H9 (cell line): ENCODE measurements at regions not wholly inside any gene's neighbourhood (a gene's known extent, or its start where the extent isn't known, plus 50 kb on each side); places are given as distances from the start of the nearest gene placed in this dataset.

Source experiments
- DNase-seq: peaks from one replicate; pipeline ENCODE4 v3.0.0-alpha.2; 2017
- H2AFZ ChIP-seq: one replicate; pipeline ENCODE4 v1.6.1; 2013; ENCODE audit warnings: mild to moderate bottlenecking, low read length, control low read depth, moderate library complexity
- H2AK5ac ChIP-seq: 2 replicates; pipeline ENCODE4 v1.6.1; 2013; ENCODE audit warnings: low read length, control low read depth, mixed read lengths; ENCODE audit not compliant: insufficient read length
- H2BK120ac ChIP-seq: one replicate; pipeline ENCODE4 v1.6.1; 2013; ENCODE audit warnings: low read depth, mild to moderate bottlenecking, low read length, control low read depth, inconsistent platforms; ENCODE audit not compliant: poor library complexity, severe bottlenecking
- H2BK12ac ChIP-seq: 2 replicates; pipeline ENCODE4 v1.6.1; 2013; ENCODE audit warnings: low read length, control low read depth, mixed read lengths, low read depth; ENCODE audit not compliant: insufficient read length
- H2BK15ac ChIP-seq: 2 replicates; pipeline ENCODE4 v1.6.1; 2013; ENCODE audit warnings: low read depth, low read length, control low read depth
- H2BK20ac ChIP-seq: one replicate; pipeline ENCODE4 v1.6.1; 2013; ENCODE audit warnings: low read depth, mild to moderate bottlenecking, low read length, control low read depth, inconsistent platforms; ENCODE audit not compliant: poor library complexity, severe bottlenecking
- H2BK5ac ChIP-seq: 2 replicates; pipeline ENCODE4 v1.6.1; 2013; ENCODE audit warnings: low read length, control low read depth, mixed read lengths; ENCODE audit not compliant: insufficient read length
- H3K14ac ChIP-seq: 2 replicates; pipeline ENCODE4 v1.6.1; 2013; ENCODE audit warnings: low read length, control low read depth; ENCODE audit not compliant: insufficient read depth
- H3K18ac ChIP-seq: 2 replicates; pipeline ENCODE4 v1.6.1; 2013; ENCODE audit warnings: low read depth, mild to moderate bottlenecking, mixed read lengths, low read length, control low read depth; ENCODE audit not compliant: insufficient read length
- H3K23ac ChIP-seq: 2 replicates; pipeline ENCODE4 v1.6.1; 2013; ENCODE audit warnings: low read length, control low read depth, mixed read lengths, low read depth; ENCODE audit not compliant: insufficient read length
- H3K23me2 ChIP-seq: 2 replicates; pipeline ENCODE4 v1.6.1; 2013; ENCODE audit warnings: low read depth, mild to moderate bottlenecking, mixed read lengths, low read length, control low read depth; ENCODE audit not compliant: insufficient read length, poor library complexity, severe bottlenecking
- H3K27ac ChIP-seq: 2 replicates; pipeline ENCODE4 v1.5.1; 2013; ENCODE audit warnings: low read length, control low read depth, mixed read lengths, low read depth; ENCODE audit not compliant: insufficient read length
- H3K27me3 ChIP-seq: 2 replicates; pipeline ENCODE4 v1.6.1; 2013; ENCODE audit warnings: low read length, control low read depth, inconsistent platforms; ENCODE audit not compliant: insufficient read depth
- H3K4ac ChIP-seq: 2 replicates; pipeline ENCODE4 v1.6.1; 2013; ENCODE audit warnings: low read depth, mild to moderate bottlenecking, control low read depth, inconsistent platforms, low read length, moderate library complexity
- H3K4me1 ChIP-seq: 2 replicates; pipeline ENCODE4 v1.6.1; 2013; ENCODE audit warnings: low read length, control low read depth, inconsistent platforms; ENCODE audit not compliant: insufficient read depth
- H3K4me2 ChIP-seq: 2 replicates; pipeline ENCODE4 v1.6.1; 2013; ENCODE audit warnings: low read length, control low read depth, mixed read lengths; ENCODE audit not compliant: insufficient read length, insufficient read depth
- H3K56ac ChIP-seq: 2 replicates; pipeline ENCODE4 v1.6.1; 2013; ENCODE audit warnings: low read depth, mild to moderate bottlenecking, mixed read lengths, low read length, control low read depth; ENCODE audit not compliant: insufficient read length
- H3K79me1 ChIP-seq: 2 replicates; pipeline ENCODE4 v1.6.1; 2013; ENCODE audit warnings: low read depth, mild to moderate bottlenecking, moderate library complexity, low read length, control low read depth, inconsistent platforms; ENCODE audit not compliant: insufficient read depth, poor library complexity, severe bottlenecking
- H3K79me2 ChIP-seq: 2 replicates; pipeline ENCODE4 v1.6.1; 2013; ENCODE audit warnings: low read length, control low read depth, inconsistent platforms; ENCODE audit not compliant: insufficient read depth
- H3K9ac ChIP-seq: 2 replicates; pipeline ENCODE4 v1.6.1; 2013; ENCODE audit warnings: low read length, control low read depth, mixed read lengths; ENCODE audit not compliant: insufficient read length; ENCODE audit errors: extremely low read depth
- H3K9me3 ChIP-seq: one replicate; pipeline ENCODE4 v1.6.1; 2013; ENCODE audit warnings: low read depth, low read length, inconsistent platforms; ENCODE audit not compliant: control insufficient read depth
- H3T11ph ChIP-seq: one replicate; pipeline ENCODE4 v1.6.1; 2013; ENCODE audit warnings: mild to moderate bottlenecking, low read length, control low read depth, inconsistent platforms
- H4K20me1 ChIP-seq: one replicate; pipeline ENCODE4 v1.6.1; 2013; ENCODE audit not compliant: control insufficient read depth, insufficient read length, insufficient read depth
- H4K5ac ChIP-seq: 2 replicates; pipeline ENCODE4 v1.6.1; 2013; ENCODE audit warnings: low read depth, mild to moderate bottlenecking, mixed read lengths, low read length, control low read depth; ENCODE audit not compliant: insufficient read length
- H4K8ac ChIP-seq: replicated peaks from 2 replicates; pipeline ENCODE4 v1.6.1; 2013; ENCODE audit warnings: low read length, control low read depth, mixed read lengths, low read depth; ENCODE audit not compliant: insufficient read length
- H4K91ac ChIP-seq: 2 replicates; pipeline ENCODE4 v1.6.1; 2013; ENCODE audit warnings: low read depth, mild to moderate bottlenecking, moderate library complexity, mixed read lengths, low read length, control low read depth; ENCODE audit not compliant: insufficient read length
- H3K27ac Mint-ChIP-seq, 3 experiments: 2 replicates in 2 of 3; 3 replicates in 1 of 3; pipeline ENCODE4 v1.8.0; 2020 to 2021; ENCODE audit warnings: mixed read lengths in 3 of 3, mild to moderate bottlenecking in 1 of 3, moderate library complexity in 1 of 3
- H3K27me3 Mint-ChIP-seq: 2 replicates; pipeline ENCODE4 v1.8.0; 2021; ENCODE audit warnings: low read depth, mild to moderate bottlenecking, moderate library complexity, mixed read lengths
- H3K36me3 Mint-ChIP-seq, 3 experiments: 2 replicates in 2 of 3; 3 replicates in 1 of 3; pipeline ENCODE4 v1.8.0; 2020 to 2021; ENCODE audit warnings: low read depth in 3 of 3, mixed read lengths in 3 of 3; ENCODE audit not compliant: insufficient read depth in 1 of 3
- H3K4me1 Mint-ChIP-seq, 2 experiments: 2 replicates each; pipeline ENCODE4 v1.8.0; 2020; ENCODE audit warnings: mixed read lengths in 2 of 2
- H3K4me3 Mint-ChIP-seq, 2 experiments: 2 replicates in 1 of 2; 3 replicates in 1 of 2; pipeline ENCODE4 v1.8.0; 2020 to 2021; ENCODE audit warnings: mild to moderate bottlenecking in 2 of 2, mixed read lengths in 2 of 2, moderate library complexity in 1 of 2
- H3K9me3 Mint-ChIP-seq, 2 experiments: 2 replicates in 1 of 2; 3 replicates in 1 of 2; pipeline ENCODE4 v1.8.0; 2020; ENCODE audit warnings: mild to moderate bottlenecking in 2 of 2, mixed read lengths in 2 of 2, moderate library complexity in 1 of 2
- CTCF ChIP-seq: fragments of 200-600 bp; sonication (generic); conservative IDR thresholded peaks from 3 replicates; pipeline ENCODE4 v1.8.0; 2021; ENCODE audit warnings: antibody characterized with exemption, mild to moderate bottlenecking
- WGBS: extraction: QIAGEN DNeasy Blood & Tissue Kit; methylation state at CpG from one replicate; pipeline ENCODE4 v1.1.7; 2013; ENCODE audit warnings: missing lambda C conversion rate, low lambda C conversion rate, mixed read lengths; ENCODE audit not compliant: insufficient read length; ENCODE audit errors: extremely low coverage; 5-methylcytosine and 5-hydroxymethylcytosine counted together

DNA sequence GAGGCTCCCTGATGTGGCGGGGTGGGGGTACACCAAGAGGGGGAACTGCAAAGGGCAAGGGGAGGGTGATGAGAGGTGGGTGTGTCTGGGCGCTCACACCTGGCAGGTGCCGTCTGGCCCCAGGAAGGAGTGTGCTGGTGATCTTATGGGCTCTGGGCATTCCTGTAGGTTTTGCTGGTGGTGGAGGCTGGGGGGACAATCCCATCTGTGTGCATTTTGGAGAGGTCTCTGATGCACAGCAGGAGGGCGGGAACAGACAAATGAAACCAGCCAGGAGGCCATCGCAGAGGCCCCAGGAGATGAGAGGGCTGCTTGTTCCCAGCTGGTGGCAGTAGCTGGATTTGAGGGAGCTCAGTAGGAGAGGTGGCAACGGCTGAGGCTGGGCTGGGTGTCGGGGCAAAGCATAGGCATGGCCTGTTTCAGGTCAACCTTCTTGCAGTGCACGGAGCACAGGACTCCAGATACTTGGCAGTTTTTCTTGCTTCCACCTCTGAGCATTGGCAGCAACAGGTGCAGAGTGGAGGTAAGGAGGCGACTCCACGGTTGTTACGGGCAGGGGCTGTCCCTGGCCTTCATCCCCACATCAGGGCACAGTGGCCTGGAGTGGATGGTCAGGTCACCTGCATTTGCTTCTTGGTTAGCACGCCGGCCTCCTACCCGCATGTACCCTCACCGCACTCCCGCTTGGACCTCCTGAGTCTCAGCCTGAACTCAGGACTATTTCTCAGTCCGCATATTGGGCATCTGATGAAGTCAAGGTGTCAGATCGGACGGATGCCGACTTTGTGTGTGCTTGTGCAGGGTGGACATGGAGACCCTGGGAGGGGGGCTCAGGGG lies 194.2 kb upstream of the HDAC4 start:
- peaks cover 12 to 23% of the 10 kb centered on the region in 2 experiments for H3K9me3 Mint-ChIP-seq
- no peak overlapping the region for H4K5ac ChIP-seq
- peaks cover 25% of the 10 kb centered on the region for H3K27me3 Mint-ChIP-seq
- H3K79me2 ChIP-seq: no peaks in the 10 kb centered on the region
- H3K4me2 ChIP-seq: no peak overlapping the region
- no peak overlapping the region for H2BK20ac ChIP-seq
- no peak overlapping the region for H2BK12ac ChIP-seq
- H3K9ac ChIP-seq: no peak overlapping the region
- H3K4me3 Mint-ChIP-seq: no peak overlapping the region
- no peak overlapping the region for H2AFZ ChIP-seq
- no peak overlapping the region for H2BK15ac ChIP-seq
- peak; percentile 13 for DNase-seq
- H4K20me1 ChIP-seq: no peaks in the 10 kb centered on the region
- H2AK5ac ChIP-seq: no peak overlapping the region
- no peak overlapping the region for H3K23ac ChIP-seq
- H2BK5ac ChIP-seq: no peak overlapping the region
- no CpG with 5 or more reads among the region's 20 CpGs for WGBS
- no peak overlapping the region for H2BK120ac ChIP-seq
- no peak overlapping the region for H3K27ac ChIP-seq
- no peaks in the 10 kb centered on the region for H3K79me1 ChIP-seq
- H3K4ac ChIP-seq: no peak overlapping the region
- H3K9me3 ChIP-seq: no peaks in the 10 kb centered on the region
- H4K91ac ChIP-seq: no peak overlapping the region
- no peaks in the 10 kb centered on the region for H3K23me2 ChIP-seq
- no peak overlapping the region for H3K18ac ChIP-seq
- peaks cover under 1 to 2% of the 10 kb centered on the region in 2 experiments; a peak in 2 of 4 replicates for H3K4me1 Mint-ChIP-seq
- no peak overlapping the region for H3K14ac ChIP-seq
- TF ChIP-seq CTCF: no peak
- H3K27ac Mint-ChIP-seq: peak overlapping the region in 1 of 3 experiments; percentile 27; a peak in 1 of 7 replicates
- H3K36me3 Mint-ChIP-seq: peaks cover 2 to 7% (median 4%) of the 10 kb centered on the region in 3 experiments; a peak in 5 of 7 replicates
- H3K4me1 ChIP-seq: no peaks in the 10 kb centered on the region
- no peak overlapping the region for H3K56ac ChIP-seq
- H4K8ac ChIP-seq: no peak overlapping the region
- no peak overlapping the region for H3T11ph ChIP-seq
- H3K27me3 ChIP-seq: no peaks in the 10 kb centered on the region
